Peyer's patch (tissue), 4 donors: ENCODE measurements at regions not wholly inside any gene's neighbourhood (a gene's known extent, or its start where the extent isn't known, plus 50 kb on each side); places are given as distances from the start of the nearest gene placed in this dataset.

Source experiments
- POLR2A ChIP-seq, 2 donors: fragments of 450-650 bp; IDR thresholded peaks; one replicate each; pipeline ENCODE4 v1.5.1; 2017; ENCODE audit warnings: antibody characterized with exemption in 2 of 2, mild to moderate bottlenecking in 2 of 2, moderate library complexity in 2 of 2
- TF ChIP-seq, protein P1 (sequence below), 6 experiments: fragments of 450-650 bp in 4 of 6; fragments of 200-600 bp in 2 of 6; sonication (generic) in 1 of 6; IDR thresholded peaks; one replicate each; pipeline ENCODE4 v1.5.1; 2017 to 2019; ENCODE audit warnings: antibody characterized with exemption in 6 of 6, mild to moderate bottlenecking in 3 of 6, moderate library complexity in 1 of 6

DNA sequence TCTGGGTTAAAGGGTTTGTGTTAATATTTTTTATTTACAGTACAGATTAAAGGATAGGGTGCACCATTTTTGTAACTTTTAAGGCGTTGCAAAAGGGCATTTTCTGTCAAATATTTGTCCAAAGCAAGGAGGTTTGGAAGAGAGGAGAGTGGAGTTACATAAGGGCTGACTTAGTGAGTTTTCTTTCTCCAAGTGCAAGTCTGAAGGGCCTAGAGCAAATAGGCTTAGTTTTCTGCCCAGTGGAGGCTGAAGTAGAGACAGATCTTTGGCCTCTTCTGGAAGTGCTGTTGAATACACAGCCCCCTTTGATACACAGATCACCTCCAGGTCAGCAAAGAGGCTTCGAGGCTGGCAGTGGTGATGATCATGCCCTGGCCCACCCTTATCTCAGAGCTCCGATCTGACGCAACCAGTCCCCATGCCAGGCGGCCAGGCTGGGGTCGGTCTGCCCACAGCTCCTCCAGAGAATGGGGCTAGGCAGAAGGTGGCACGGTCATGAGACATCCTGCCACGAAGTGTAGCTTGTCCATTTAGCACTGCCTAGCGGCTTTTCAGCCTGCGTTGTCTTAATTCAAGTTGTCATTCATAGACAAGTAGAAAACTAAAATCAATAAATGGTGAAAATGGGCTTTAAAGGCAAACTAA lies 79.5 kb upstream of the IRX3 start:
- no peak for TF ChIP-seq POLR2A (IDR thresholded peaks at IDR 0.05)
- TF ChIP-seq, protein P1, sequence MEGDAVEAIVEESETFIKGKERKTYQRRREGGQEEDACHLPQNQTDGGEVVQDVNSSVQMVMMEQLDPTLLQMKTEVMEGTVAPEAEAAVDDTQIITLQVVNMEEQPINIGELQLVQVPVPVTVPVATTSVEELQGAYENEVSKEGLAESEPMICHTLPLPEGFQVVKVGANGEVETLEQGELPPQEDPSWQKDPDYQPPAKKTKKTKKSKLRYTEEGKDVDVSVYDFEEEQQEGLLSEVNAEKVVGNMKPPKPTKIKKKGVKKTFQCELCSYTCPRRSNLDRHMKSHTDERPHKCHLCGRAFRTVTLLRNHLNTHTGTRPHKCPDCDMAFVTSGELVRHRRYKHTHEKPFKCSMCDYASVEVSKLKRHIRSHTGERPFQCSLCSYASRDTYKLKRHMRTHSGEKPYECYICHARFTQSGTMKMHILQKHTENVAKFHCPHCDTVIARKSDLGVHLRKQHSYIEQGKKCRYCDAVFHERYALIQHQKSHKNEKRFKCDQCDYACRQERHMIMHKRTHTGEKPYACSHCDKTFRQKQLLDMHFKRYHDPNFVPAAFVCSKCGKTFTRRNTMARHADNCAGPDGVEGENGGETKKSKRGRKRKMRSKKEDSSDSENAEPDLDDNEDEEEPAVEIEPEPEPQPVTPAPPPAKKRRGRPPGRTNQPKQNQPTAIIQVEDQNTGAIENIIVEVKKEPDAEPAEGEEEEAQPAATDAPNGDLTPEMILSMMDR (IDR thresholded peaks at IDR 0.05) = no peak
